ENCODE measurements at regions not wholly inside any gene's neighbourhood (a gene's known extent, or its start where the extent isn't known, plus 50 kb on each side); places are given as distances from the start of the nearest gene placed in this dataset.
"Not testable (repeated sequence)": the region's sequence is repeated elsewhere in the genome, so short reads cannot be mapped to it uniquely, and the experiment has no call there.

DNA sequence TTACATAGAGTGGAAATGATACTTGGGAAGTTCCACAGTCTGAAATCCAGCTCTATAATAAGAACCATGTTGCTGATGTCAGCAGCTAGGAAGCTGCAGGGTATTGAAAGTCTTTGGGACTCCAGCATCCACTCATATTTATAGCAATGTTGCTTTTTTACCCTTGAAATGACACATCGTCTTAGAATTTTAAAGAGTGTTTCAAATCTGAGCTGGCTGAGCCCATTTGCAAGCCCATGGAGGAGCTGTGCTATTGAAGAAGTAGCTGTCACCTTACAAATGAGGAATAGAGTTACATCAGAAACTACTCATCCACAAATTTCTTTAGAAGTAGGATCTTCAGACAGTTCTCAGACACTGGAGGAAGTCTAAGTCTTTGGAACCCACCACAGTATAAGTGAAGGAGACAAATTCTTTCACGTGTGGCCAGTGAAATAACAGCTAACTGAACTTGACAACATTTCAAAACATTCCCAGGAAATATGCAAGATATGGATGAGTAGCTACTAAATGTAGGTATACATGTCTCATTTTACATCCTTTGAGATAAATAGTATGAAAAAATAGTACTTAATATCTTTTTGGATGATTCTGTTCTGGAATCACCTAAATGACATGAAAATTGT is 203.6 kb downstream of the ZNF365 start:
- in situ Hi-C loops (cut with HindIII; ENCODE audit: low pct_unique_long_range_greater_than_20kb, low sequenced_read_pairs) = no loop called here
- DNase-seq (ENCODE audit: low read depth, low spot score) = no peak

DNA sequence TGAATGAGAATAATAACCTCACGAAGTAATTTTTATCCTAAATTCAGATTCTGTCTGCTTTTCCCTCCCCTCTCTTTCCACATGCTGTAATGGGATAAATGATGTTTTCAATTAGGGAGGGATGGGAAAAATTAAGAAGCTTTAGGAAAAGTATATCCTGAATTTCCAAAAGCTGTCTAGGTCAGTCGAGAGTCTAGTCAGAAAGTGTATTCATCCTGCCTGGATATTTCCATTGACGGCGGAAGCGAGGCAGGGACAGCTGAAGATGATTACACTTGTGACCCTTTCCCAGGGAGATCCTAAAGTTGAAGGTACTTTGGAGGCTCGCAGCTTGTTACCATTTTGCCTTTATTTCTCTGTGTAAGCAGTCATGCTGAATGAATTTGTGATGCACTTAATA is 204.1 kb downstream of the ZNF365 start:
- no peak for DNase-seq (ENCODE audit: low read depth, low spot score)
- in situ Hi-C loops (cut with HindIII; ENCODE audit: low pct_unique_long_range_greater_than_20kb, low sequenced_read_pairs) = no loop called here

DNA sequence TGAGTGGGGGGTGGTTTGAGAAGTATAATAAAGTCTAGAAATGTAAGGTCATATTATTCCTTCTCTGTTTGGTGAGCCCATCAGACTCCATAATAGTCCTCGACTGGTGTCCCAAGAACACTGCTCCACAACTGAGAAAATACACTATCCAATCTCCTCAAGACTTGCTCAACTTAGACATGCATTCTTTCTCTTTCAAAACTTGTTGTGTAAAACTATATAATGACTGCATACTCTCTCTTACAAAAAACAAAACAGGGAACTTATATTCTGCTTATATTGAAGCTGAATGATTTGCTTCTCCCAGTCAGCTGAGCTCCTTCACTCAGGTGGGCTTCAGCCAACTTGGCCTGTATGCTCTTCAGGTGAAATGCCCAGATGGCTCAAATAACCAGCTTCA is 204.7 kb downstream of the ZNF365 start:
- in situ Hi-C loops (cut with HindIII; ENCODE audit: low pct_unique_long_range_greater_than_20kb, low sequenced_read_pairs) = no loop called here
- DNase-seq (ENCODE audit: low read depth, low spot score) = no peak

DNA sequence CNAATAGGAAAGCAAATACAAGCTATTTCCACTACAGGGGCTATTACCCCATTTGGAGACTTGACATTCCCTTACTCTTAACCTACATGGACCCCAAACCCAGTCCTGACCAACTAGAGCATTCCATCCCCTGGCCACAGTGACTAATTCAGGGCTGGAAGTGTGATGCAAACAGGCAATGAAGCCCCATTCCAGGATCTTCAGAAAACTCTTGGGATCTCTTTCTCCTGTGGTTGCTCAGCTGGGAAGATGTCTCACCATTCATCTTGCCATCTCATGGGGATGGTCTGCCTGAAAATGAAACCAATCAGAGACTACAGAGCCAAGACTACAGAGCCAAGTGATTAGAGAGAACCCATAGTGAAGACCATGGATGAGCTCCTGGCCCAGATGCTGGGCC is 206.2 kb downstream of the ZNF365 start:
- no peak for DNase-seq (ENCODE audit: low read depth, low spot score)
- in situ Hi-C loops (cut with HindIII; ENCODE audit: low pct_unique_long_range_greater_than_20kb, low sequenced_read_pairs) = no loop called here

DNA sequence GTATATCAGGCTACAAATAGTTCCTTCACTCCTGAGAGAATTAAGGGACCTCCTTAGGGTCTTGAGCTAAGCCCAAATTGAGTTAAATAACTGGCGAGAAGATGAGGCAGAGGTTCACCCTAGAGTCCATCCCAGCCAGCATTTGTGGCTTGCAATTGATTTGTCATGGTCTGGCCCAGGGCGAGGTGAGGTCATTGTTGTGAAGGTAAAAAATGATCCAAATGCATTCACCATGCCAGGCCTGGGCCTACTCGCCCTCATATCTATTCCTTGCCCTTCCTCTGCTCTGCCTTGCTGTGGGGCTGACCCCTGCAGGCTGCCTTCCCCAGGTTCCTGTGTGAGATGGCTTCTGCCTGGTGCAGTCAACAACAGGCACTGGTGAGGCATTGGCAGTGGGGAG is 207.2 kb downstream of the ZNF365 start:
- DNase-seq (ENCODE audit: low read depth, low spot score) = no peak
- in situ Hi-C loops (cut with HindIII; ENCODE audit: low pct_unique_long_range_greater_than_20kb, low sequenced_read_pairs) = no loop called here

DNA sequence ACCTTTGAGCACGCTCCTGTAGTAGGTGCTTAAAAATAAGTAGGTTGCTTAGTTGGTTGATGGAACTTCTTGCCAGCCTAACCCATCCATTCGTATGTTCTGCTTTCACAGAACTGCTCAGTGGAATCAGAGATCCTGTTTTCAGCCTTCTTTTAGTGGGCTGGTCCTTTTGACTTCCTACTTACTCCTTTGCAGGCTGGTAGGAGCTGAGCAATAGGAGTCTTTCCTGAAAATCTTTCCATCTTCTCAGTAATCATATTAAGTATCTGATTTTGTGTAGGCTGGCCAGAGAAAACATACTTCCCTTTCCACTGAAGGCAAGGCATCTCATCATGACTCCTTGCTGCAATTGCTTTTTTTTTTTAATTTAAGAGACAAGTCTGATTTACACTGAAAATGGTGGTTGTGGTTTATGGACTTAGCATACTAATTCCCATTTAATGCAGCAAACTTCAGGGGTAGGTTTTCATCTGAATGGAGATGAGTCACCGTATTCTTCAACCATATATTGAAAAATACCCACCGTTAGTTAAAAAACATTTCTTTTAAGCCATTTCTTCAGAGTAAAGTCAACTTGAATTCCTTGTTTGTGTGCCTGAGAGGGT is 208.0 kb downstream of the ZNF365 start:
- DNase-seq (ENCODE audit: low read depth, low spot score) = no peak
- in situ Hi-C loops (cut with HindIII; ENCODE audit: low pct_unique_long_range_greater_than_20kb, low sequenced_read_pairs) = no loop called here

DNA sequence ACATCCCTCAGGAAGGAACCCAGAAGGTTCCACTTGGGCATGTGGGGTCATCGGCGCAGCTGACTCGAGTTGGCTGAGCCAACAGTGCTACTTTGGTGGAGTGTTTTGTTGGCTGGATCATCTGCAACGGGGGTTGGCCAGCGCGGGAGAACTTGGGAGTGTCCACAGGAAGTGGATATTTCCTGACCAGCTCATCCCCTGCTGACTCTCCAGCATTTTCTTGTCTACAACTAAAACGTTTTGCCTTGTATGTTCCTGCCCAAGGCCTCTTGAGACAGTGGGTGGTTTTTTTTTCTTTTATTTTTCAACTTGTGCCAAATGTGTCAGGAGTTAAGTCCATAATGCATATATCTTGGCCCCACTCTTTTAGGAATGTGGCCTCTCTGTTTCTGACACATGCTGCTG is 208.6 kb downstream of the ZNF365 start:
- no peak for DNase-seq (ENCODE audit: low read depth, low spot score)
- in situ Hi-C loops (cut with HindIII; ENCODE audit: low pct_unique_long_range_greater_than_20kb, low sequenced_read_pairs) = no loop called here

DNA sequence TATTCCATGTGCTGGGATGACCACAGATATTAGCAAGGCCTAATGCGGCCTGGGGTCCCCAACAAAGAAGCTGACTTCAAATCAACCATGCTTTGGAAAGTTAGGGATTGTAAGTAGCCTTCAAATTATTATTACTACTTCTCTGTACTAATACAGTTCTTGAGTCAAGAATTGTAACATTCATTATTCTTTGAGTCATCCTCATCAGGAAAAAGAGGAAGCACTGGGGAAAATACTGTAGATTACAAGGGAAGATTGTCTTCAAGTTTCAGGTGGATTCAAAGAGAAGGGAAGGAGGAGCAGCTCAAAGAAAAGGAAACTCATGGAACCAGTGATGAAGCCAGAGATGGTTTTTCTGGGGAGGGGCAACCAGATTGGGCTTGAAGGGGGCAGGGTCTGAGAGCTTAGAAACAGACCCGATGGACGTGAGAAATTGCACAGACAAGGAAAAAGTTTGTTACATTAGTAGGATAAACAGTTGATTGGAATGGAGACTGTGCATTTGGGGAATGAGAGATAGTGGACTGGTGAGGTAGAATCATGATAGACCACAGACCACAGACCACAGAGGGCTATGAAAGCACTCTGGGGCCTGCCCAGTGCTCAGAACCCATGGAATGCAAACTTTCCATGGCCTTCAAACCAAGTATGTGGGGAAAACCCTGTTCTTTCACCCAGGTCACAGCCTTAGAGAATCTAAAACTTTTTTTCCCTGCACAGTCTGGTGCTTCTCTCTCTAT is 209.9 kb downstream of the ZNF365 start:
- in situ Hi-C loops (cut with HindIII; ENCODE audit: low pct_unique_long_range_greater_than_20kb, low sequenced_read_pairs) = no loop called here
- no peak for DNase-seq (ENCODE audit: low read depth, low spot score)

DNA sequence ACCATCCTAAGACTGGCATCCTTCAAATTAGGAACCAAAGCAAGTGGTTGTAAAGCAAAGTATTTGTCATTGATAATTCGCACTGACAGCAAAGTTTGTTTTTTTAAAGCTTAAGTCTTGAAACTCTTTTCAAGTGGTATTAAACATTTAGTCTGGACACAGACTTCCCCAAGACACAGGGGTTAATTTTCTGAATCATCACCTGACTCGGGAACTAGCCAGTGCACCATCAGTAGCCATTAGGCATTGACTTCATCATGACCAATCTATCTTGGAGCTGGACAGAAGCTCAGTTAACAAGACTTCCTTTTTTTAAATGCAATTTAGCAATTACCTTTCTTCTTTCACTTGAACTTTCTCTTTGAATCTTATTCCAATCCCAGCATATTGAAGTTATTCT is 210.6 kb downstream of the ZNF365 start:
- DNase-seq (ENCODE audit: low read depth, low spot score) = no peak
- in situ Hi-C loops (cut with HindIII; ENCODE audit: low pct_unique_long_range_greater_than_20kb, low sequenced_read_pairs) = no loop called here

DNA sequence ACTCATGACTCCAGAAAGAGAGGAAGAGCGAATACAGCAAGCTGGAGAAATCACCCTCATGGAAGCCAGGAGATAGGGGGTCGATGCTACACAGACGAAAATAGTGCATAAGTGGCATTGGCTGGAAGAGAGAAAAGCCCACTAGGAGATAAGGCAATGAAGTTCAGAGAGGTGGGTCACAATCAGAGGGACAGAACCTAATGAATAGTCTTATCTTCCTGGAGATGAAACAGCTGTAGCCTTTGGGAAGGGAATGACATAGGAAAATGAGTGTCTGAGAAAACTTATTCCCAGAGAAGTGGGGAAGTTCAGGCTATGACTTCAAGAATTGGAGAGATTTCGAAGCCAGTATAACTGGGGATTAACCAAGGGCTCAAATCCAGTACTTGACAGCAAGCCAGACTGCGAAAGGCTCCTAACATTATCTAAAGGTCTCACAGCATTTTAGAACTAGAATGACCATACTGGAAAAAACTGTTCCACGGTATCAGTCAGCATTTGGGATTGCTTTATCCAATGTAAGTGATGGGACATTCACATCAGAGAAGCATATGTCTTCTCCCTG is 211.1 kb downstream of the ZNF365 start:
- no peak for DNase-seq (ENCODE audit: low read depth, low spot score)
- in situ Hi-C loops (cut with HindIII; ENCODE audit: low pct_unique_long_range_greater_than_20kb, low sequenced_read_pairs) = no loop called here

DNA sequence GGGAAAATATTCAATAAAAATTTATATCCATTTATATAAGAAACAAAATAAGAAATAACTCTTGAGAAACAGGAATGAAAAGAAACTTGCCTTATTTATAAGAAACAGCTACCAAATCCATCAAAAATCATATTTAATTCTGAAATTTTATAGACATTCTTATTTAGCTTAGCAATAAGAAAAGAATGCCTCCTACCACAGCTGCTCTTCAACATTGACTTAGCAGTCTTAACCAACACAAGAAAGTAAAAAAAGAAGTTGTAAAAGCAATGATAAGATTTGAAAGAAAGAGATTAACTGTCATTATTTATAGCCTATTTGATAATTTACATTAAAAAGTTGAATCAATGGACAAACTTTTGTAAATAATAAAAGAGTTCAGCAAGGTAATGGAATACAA is 212.8 kb downstream of the ZNF365 start:
- DNase-seq (ENCODE audit: low read depth, low spot score) = no peak
- in situ Hi-C loops (cut with HindIII; ENCODE audit: low pct_unique_long_range_greater_than_20kb, low sequenced_read_pairs) = no loop called here

DNA sequence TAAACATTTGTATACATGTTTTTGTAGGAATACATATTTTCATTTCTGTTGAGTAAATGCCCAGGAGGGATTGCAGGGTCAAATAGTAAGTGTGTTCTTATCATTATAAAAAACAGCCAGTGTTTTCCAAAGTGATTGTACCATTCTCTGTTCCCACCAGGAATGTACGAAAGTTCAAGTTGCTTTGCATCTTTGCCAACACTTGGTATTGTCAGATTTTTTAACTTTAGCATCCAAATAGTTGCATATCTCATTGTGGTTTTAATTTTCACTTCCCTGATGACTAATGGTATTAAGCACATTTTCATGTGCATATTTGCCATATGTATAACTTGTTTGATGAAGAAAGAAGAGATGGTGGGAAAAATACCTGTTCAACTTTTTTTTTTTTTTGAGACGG is 213.9 kb downstream of the ZNF365 start:
- no peak for DNase-seq (ENCODE audit: low read depth, low spot score)
- in situ Hi-C loops (cut with HindIII; ENCODE audit: low pct_unique_long_range_greater_than_20kb, low sequenced_read_pairs) = no loop called here

DNA sequence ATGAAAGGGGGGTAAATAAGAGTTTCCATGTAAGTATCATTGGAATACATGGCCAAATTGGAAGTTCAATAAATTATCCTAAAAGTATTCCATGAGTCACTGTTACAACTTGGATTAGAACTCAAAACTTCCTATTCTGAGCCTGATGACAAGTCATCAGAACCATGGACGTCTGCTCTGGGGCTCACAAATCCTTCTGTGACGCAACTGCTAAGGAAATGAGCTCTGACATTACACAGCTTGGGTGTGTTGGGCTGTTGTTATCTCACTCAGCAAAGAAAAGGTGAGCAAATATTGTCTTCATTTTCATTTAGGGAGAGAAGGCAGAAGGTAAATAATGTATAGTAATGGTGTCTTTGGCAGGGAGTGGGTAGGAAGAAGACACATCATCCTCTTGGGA is 214.8 kb upstream of the ADO start:
- in situ Hi-C loops (cut with HindIII; ENCODE audit: low pct_unique_long_range_greater_than_20kb, low sequenced_read_pairs) = no loop called here
- DNase-seq (ENCODE audit: low read depth, low spot score) = no peak

DNA sequence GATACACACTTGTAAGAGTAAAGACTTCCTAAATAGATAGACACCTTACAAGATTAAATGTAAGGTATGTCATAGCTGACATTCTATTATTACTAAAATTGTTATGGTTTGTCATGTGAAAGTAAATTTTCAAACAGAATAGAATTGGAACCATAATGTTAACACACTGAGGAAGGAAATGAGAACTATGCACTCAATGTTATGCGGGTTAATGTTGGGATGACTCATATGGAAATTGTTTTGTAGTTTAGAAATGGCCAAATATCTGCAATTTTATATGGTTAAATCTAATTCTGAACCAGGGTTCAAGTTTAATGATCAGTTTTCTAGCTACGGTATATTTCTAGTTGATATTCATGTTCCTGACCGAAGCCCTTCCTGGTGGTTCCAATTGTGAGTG is 214.2 kb upstream of the ADO start:
- DNase-seq (ENCODE audit: low read depth, low spot score) = no peak
- in situ Hi-C loops (cut with HindIII; ENCODE audit: low pct_unique_long_range_greater_than_20kb, low sequenced_read_pairs) = no loop called here

DNA sequence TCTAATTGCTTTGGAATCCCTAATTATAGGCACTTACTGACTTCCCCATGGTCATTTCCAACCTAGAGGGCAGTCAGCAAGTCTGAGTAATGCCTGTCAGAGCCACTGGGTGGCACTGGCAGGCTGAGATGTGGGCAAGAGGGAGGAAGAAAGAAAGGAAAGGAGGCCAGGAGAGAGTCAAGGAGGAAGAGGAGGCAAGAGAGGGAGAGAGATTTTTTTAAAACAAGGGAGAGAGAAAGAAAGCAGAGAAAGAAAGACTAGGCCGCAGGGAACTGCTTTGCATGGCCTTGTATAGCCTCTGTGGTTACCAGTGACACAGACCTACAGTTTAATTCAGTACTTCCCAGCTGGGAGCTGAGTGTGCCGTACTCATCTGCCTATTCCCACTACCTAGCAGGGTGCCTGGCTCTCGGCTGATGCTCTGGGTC is 210.4 kb upstream of the ADO start:
- in situ Hi-C loops (cut with HindIII; ENCODE audit: low pct_unique_long_range_greater_than_20kb, low sequenced_read_pairs) = no loop called here
- peak; percentile 67 for DNase-seq (ENCODE audit: low read depth, low spot score)

DNA sequence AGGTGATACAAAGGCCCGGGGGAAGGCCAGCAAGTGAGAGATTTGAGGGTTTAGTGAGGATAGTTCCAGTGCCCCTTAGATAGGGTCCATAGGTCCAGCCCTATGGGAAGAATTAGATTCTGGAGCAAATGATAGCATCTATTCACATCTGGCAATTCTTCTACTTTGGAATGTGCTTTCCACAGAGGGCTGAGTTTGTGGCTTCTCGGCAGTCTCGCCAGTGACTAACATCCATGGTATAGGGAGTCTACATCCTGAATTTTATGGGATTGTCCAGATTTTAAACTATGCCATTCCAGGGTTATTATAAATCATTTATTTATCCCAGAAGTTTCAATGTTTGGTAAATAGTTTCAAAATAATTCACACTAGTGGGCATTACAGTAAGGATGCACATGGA is 207.3 kb upstream of the ADO start:
- DNase-seq (ENCODE audit: low read depth, low spot score) = no peak
- in situ Hi-C loops (cut with HindIII; ENCODE audit: low pct_unique_long_range_greater_than_20kb, low sequenced_read_pairs) = no loop called here

DNA sequence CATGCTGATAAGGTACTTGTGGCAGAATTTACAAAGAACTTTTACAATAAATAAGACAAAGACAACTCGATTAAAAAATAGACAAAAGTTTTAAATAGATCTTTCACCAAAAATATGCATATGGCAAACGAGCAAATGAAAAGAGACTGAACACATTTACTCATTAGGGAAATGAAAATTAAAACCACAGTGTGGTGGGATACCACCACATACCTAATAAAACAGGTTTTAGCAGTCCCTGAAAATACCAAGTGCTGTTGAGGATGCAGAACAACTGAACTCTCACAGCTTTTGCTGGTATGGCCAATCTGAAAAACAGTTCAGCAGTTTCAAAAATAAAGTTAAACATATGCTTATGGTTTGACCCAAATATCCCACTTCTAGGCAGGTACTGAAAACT is 205.4 kb upstream of the ADO start:
- in situ Hi-C loops (cut with HindIII; ENCODE audit: low pct_unique_long_range_greater_than_20kb, low sequenced_read_pairs) = no loop called here
- DNase-seq (ENCODE audit: low read depth, low spot score) = no peak

DNA sequence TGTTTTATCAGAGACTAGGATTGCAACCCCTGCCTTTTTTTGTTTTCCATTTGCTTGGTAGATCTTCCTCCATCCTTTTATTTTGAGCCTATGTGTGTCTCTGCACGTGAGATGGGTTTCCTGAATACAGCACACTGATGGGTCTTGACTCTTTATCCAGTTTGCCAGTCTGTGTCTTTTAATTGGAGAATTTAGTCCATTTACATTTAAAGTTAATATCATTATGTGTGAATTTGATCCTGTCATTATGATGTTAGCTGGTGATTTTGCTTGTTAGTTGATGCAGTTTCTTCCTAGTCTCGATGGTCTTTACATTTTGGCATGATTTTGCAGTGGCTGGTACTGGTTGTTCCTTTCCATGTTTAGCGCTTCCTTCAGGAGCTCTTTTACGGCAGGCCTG is 198.0 kb upstream of the ADO start:
- in situ Hi-C loops (cut with HindIII; ENCODE audit: low pct_unique_long_range_greater_than_20kb, low sequenced_read_pairs) = not testable (repeated sequence)

More for the DNA sequence above, 198.0 kb upstream of the ADO start:
- not testable (repeated sequence) for DNase-seq (ENCODE audit: low read depth, low spot score)

Data from SK-MEL-5 (cell line).